NB4 (cell line): ENCODE measurements at regions not wholly inside any gene's neighbourhood (a gene's known extent, or its start where the extent isn't known, plus 50 kb on each side); places are given as distances from the start of the nearest gene placed in this dataset.

Experiments used
- CTCF ChIP-seq: IDR thresholded peaks from one replicate; pipeline ENCODE4 v1.5.1; 2012; ENCODE audit warnings: low read depth, low read length
- MAX ChIP-seq: IDR thresholded peaks from 2 replicates; pipeline ENCODE4 v1.6.1; 2011; ENCODE audit warnings: low read depth, low read length
- MYC ChIP-seq: IDR thresholded peaks from 2 replicates; pipeline ENCODE4 v1.6.1; 2011; ENCODE audit warnings: low read depth, low read length
- POLR2A ChIP-seq: IDR thresholded peaks from 2 replicates; pipeline ENCODE4 v1.6.1; 2011; ENCODE audit warnings: mild to moderate bottlenecking; ENCODE audit not compliant: insufficient read length; ENCODE audit errors: extremely low read depth

GRCh38 chr4:18669390-18669789 is 647.8 kb upstream of the LCORL start:
- TF ChIP-seq POLR2A (no peak), CTCF (no peak), MAX (no peak), MYC (no peak)
